ENCODE measurements at regions not wholly inside any gene's neighbourhood (a gene's known extent, or its start where the extent isn't known, plus 50 kb on each side); places are given as distances from the start of the nearest gene placed in this dataset.

DNA sequence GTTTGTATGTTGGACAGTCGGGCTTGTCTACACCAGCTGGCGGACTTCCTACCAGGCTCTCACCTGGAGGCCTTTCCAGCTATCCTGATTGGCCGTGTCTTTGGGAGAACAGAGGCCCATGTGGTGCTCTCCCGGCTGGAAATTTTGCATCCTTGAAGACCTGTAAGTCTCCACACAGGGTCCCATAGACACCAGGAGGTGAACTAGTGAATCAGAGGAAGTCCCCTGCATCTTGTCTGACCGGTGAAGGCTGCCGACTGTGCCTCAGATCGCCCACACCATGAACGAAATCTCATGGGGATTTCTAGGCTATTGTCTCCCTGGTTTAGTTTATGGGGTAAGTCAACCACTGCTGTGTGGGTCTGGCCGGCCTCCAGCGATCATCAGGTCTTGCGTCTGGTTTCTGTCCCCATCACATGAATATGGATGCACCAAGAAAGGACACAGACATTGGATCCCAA lies 108.4 kb upstream of the LYZL2 start:
- no peak for TF ChIP-seq CTCF (IDR thresholded peaks at IDR 0.05; ENCODE audit: low read depth, low read length)
- no peak for TF ChIP-seq POLR2A (IDR thresholded peaks at IDR 0.05; ENCODE audit: extremely low read depth, insufficient read length)
- no peak for TF ChIP-seq MYC (IDR thresholded peaks at IDR 0.05; ENCODE audit: low read depth, low read length)
- no peak for TF ChIP-seq MAX (IDR thresholded peaks at IDR 0.05; ENCODE audit: low read depth, low read length)
